NCI-H2029 treated with DMSO at 0.1 percent for 48 hours (cell line): ENCODE measurements at regions not wholly inside any gene's neighbourhood (a gene's known extent, or its start where the extent isn't known, plus 50 kb on each side); places are given as distances from the start of the nearest gene placed in this dataset.

ENCODE experiments used
- DNase-seq: peaks from one replicate; lab custom pipeline; 2025; lab: John Stamatoyannopoulos, UW

- DNase-seq: no peak
Measured at GRCh38 chr9:84587153-84587552, 82.4 kb upstream of the NTRK2 start.

GRCh38 chr9:84589542-84589941 is 80.0 kb upstream of the NTRK2 start:
- DNase-seq: no peak

GRCh38 chr9:84590706-84591105 is 78.8 kb upstream of the NTRK2 start:
- DNase-seq: no peak

- no peak for DNase-seq
Measured at GRCh38 chr9:84592918-84593317, 76.6 kb upstream of the NTRK2 start.

- DNase-seq: no peak
Measured at GRCh38 chr9:84593352-84593751, 76.2 kb upstream of the NTRK2 start.

- DNase-seq: no peak
Measured at GRCh38 chr9:84597131-84597530, 72.4 kb upstream of the NTRK2 start.

GRCh38 chr9:84598921-84599636 is 70.5 kb upstream of the NTRK2 start:
- no peak for DNase-seq

- DNase-seq: no peak
Measured at GRCh38 chr9:84600739-84601138, 68.8 kb upstream of the NTRK2 start.

- no peak for DNase-seq
Measured at GRCh38 chr9:84604223-84604622, 65.3 kb upstream of the NTRK2 start.

GRCh38 chr9:84609779-84610178 is 59.8 kb upstream of the NTRK2 start:
- DNase-seq: no peak

GRCh38 chr9:84613431-84613830 is 56.1 kb upstream of the NTRK2 start:
- DNase-seq: no peak

- no peak for DNase-seq
Measured at GRCh38 chr9:84615544-84615943, 54.0 kb upstream of the NTRK2 start.

GRCh38 chr9:84617411-84618029 is 52.0 kb upstream of the NTRK2 start:
- no peak for DNase-seq
